ENCODE measurements at regions not wholly inside any gene's neighbourhood (a gene's known extent, or its start where the extent isn't known, plus 50 kb on each side); places are given as distances from the start of the nearest gene placed in this dataset.
"Not testable (repeated sequence)": the region's sequence is repeated elsewhere in the genome, so short reads cannot be mapped to it uniquely, and the experiment has no call there.

DNA sequence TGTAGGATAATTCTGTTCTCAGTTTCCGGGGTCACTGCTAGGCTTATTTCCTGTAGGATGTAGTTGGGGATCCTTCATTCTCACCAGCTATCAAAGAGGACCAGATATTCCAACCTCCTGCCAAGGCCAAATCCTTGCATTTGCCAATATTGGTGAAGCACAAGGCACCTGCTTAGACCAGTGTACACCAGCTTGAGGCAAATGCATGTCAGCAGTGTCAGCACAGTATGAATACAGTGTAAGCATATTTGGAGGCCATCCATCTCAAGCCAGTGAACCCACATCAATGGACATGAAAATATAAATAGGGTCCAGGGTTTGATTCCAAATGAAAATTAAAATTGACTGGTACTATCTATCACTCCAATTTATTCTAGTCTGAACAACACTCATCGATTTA is 88.0 kb upstream of the MAPRE2 start:
- TF ChIP-seq, protein P1, sequence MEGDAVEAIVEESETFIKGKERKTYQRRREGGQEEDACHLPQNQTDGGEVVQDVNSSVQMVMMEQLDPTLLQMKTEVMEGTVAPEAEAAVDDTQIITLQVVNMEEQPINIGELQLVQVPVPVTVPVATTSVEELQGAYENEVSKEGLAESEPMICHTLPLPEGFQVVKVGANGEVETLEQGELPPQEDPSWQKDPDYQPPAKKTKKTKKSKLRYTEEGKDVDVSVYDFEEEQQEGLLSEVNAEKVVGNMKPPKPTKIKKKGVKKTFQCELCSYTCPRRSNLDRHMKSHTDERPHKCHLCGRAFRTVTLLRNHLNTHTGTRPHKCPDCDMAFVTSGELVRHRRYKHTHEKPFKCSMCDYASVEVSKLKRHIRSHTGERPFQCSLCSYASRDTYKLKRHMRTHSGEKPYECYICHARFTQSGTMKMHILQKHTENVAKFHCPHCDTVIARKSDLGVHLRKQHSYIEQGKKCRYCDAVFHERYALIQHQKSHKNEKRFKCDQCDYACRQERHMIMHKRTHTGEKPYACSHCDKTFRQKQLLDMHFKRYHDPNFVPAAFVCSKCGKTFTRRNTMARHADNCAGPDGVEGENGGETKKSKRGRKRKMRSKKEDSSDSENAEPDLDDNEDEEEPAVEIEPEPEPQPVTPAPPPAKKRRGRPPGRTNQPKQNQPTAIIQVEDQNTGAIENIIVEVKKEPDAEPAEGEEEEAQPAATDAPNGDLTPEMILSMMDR (IDR thresholded peaks at IDR 0.05), result no peak
- no peak for DNase-seq (ENCODE audit: low spot score)
- no peaks in the 10 kb centered on the region for H3K9me3 ChIP-seq
- no peak overlapping the region for H3K4me3 ChIP-seq
- no peak for ATAC-seq (ENCODE audit: insufficient number of reproducible peaks, low FRiP score, low read depth)
- H3K27ac ChIP-seq, result no peak overlapping the region
- H3K27me3 ChIP-seq (replicated peaks; ENCODE audit: insufficient read depth), result no peaks in the 10 kb centered on the region
- H3K36me3 ChIP-seq, result no peaks in the 10 kb centered on the region
- H3K4me1 ChIP-seq (ENCODE audit: control insufficient read depth in 1 of 2, low read depth in 2 of 2), result peaks cover 7 to 11% of the 10 kb centered on the region in 2 donors

DNA sequence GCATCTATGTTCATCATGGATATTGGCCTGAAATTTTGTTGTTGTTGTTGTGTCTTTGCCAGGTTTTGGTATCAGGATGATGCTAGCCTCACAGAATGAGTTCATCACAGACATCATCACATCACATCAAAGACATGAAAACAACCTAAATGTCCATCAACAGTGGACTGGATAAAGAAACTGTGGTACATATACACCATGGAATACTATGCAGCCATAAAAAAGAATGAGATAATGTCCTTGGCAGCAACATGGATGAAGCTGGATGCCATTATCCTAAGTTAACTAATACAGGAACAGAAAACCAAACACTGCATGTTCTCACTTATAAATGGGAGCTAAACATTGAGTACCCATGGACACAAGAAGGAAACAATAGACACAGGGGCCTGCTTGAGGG is 85.7 kb upstream of the MAPRE2 start:
- not testable (repeated sequence) for H3K4me3 ChIP-seq; ATAC-seq (ENCODE audit: insufficient number of reproducible peaks, low FRiP score, low read depth); H3K9me3 ChIP-seq; DNase-seq (ENCODE audit: low spot score); H3K27ac ChIP-seq; H3K36me3 ChIP-seq; H3K27me3 ChIP-seq (replicated peaks; ENCODE audit: insufficient read depth)
- peaks cover 7 to 11% of the 10 kb centered on the region in 2 donors for H3K4me1 ChIP-seq (ENCODE audit: control insufficient read depth in 1 of 2, low read depth in 2 of 2)

DNA sequence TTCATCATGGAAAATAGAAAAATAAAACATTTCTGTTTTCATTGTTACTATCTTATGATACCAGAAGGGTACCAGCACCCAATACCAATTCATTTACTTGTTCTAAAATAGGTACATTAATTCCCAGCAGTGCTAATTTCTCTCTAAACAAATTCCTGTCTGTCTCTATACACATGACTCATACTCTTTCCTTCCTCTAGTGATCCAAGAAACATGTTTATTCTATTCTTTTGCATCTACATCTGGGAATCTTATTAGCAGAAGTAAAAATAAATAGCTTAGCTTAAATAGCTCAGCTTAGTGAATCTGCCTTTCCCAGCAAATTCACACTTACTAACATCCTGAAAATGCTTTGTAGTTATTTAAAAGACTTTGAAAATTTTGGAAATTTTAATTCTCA is 84.5 kb upstream of the MAPRE2 start:
- ATAC-seq (ENCODE audit: insufficient number of reproducible peaks, low FRiP score, low read depth) (no peak), DNase-seq (ENCODE audit: low spot score) (no peak)
- H3K36me3 ChIP-seq, result no peaks in the 10 kb centered on the region
- TF ChIP-seq, protein P1 (IDR thresholded peaks at IDR 0.05), result no peak
- H3K27me3 ChIP-seq (replicated peaks; ENCODE audit: insufficient read depth), result no peaks in the 10 kb centered on the region
- H3K9me3 ChIP-seq, result no peaks in the 10 kb centered on the region
- peaks cover 7 to 11% of the 10 kb centered on the region in 2 donors for H3K4me1 ChIP-seq (ENCODE audit: control insufficient read depth in 1 of 2, low read depth in 2 of 2)
- no peak overlapping the region for H3K27ac ChIP-seq
- no peak overlapping the region for H3K4me3 ChIP-seq

DNA sequence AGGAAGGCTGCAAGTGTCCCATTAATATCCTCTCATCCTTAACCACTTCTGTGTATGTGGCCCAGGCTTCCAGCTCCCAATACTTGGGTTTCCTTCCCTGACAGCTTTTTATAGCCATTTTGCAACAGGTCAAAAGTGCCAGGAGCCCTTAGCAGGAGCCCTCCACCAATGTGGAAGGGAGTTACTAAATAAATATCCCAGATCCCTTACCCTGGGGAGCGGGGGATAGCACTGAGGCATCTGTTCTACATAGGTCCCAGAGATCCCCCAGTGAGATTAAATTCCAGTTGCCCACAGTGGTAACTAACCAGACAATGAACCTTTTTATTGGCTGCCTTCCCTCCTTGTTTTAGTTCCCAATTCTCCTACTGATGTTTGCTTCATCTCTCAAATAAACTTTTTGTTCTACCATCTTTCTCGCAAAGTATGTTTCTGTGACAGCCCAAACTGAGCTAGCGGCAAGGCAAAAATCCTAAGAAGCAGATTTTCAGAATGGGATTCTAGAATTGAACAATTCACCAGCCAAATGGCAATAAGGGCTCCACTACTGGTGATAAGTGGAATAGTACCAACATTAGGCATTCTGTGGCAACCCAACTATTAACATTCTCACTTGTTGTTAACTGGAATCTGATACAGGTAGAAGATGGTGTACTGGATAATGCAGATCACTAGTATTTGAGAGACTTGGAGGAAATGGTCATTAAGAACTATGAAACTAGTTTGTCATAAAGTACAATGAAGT is 83.9 kb upstream of the MAPRE2 start:
- TF ChIP-seq, protein P1 (IDR thresholded peaks at IDR 0.05), result no peak
- Histone ChIP-seq H3K27ac (no peak overlapping the region), H3K36me3 (no peaks in the 10 kb centered on the region), H3K27me3 (replicated peaks; ENCODE audit: insufficient read depth) (no peaks in the 10 kb centered on the region), H3K9me3 (no peaks in the 10 kb centered on the region), H3K4me3 (no peak overlapping the region), H3K4me1 (ENCODE audit: control insufficient read depth in 1 of 2, low read depth in 2 of 2) (peaks cover 7 to 11% of the 10 kb centered on the region in 2 donors)
- DNase-seq (ENCODE audit: low spot score) (no peak), ATAC-seq (ENCODE audit: insufficient number of reproducible peaks, low FRiP score, low read depth) (no peak)

DNA sequence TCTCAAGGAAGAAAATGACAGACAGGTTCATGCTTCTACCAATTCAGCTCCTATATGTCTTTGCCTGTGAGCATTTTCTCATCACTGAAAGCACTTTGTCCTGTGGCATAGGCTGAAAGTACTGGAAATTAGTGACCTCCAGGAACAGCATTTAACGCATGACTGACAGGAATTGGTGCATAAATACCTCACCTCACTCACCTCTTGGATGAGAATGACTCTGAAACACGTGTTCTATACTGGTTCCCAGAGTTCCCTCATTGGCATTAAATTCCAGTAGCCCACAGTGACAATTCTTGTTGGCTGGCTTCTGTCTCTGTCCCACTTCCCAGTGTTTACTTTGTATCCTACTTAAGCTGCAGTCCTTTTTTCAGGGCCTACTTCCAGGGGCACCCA is 83.4 kb upstream of the MAPRE2 start:
- Histone ChIP-seq H3K4me1 (ENCODE audit: control insufficient read depth in 1 of 2, low read depth in 2 of 2) (peaks cover 7 to 11% of the 10 kb centered on the region in 2 donors), H3K27me3 (replicated peaks; ENCODE audit: insufficient read depth) (no peaks in the 10 kb centered on the region), H3K36me3 (no peaks in the 10 kb centered on the region), H3K27ac (no peak overlapping the region), H3K4me3 (no peak overlapping the region), H3K9me3 (no peaks in the 10 kb centered on the region)
- ATAC-seq (ENCODE audit: insufficient number of reproducible peaks, low FRiP score, low read depth), result no peak
- TF ChIP-seq, protein P1 (IDR thresholded peaks at IDR 0.05), result no peak
- no peak for DNase-seq (ENCODE audit: low spot score)
